ENCODE measurements at regions not wholly inside any gene's neighbourhood (a gene's known extent, or its start where the extent isn't known, plus 50 kb on each side); places are given as distances from the start of the nearest gene placed in this dataset.

GRCh38 chr1:104196136-104196535 lies 446.4 kb downstream of the AMY1C start:
- TF ChIP-seq, protein P1, sequence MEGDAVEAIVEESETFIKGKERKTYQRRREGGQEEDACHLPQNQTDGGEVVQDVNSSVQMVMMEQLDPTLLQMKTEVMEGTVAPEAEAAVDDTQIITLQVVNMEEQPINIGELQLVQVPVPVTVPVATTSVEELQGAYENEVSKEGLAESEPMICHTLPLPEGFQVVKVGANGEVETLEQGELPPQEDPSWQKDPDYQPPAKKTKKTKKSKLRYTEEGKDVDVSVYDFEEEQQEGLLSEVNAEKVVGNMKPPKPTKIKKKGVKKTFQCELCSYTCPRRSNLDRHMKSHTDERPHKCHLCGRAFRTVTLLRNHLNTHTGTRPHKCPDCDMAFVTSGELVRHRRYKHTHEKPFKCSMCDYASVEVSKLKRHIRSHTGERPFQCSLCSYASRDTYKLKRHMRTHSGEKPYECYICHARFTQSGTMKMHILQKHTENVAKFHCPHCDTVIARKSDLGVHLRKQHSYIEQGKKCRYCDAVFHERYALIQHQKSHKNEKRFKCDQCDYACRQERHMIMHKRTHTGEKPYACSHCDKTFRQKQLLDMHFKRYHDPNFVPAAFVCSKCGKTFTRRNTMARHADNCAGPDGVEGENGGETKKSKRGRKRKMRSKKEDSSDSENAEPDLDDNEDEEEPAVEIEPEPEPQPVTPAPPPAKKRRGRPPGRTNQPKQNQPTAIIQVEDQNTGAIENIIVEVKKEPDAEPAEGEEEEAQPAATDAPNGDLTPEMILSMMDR (IDR thresholded peaks at IDR 0.05) = no peak
- no peak for TF ChIP-seq ZFX (IDR thresholded peaks at IDR 0.05; ENCODE audit: borderline replicate concordance)
